ENCODE measurements at regions not wholly inside any gene's neighbourhood (a gene's known extent, or its start where the extent isn't known, plus 50 kb on each side); places are given as distances from the start of the nearest gene placed in this dataset.

GRCh38 chr1:63068626-63069025, 253.7 kb upstream of the FOXD3 start:
- TF ChIP-seq, protein P1, sequence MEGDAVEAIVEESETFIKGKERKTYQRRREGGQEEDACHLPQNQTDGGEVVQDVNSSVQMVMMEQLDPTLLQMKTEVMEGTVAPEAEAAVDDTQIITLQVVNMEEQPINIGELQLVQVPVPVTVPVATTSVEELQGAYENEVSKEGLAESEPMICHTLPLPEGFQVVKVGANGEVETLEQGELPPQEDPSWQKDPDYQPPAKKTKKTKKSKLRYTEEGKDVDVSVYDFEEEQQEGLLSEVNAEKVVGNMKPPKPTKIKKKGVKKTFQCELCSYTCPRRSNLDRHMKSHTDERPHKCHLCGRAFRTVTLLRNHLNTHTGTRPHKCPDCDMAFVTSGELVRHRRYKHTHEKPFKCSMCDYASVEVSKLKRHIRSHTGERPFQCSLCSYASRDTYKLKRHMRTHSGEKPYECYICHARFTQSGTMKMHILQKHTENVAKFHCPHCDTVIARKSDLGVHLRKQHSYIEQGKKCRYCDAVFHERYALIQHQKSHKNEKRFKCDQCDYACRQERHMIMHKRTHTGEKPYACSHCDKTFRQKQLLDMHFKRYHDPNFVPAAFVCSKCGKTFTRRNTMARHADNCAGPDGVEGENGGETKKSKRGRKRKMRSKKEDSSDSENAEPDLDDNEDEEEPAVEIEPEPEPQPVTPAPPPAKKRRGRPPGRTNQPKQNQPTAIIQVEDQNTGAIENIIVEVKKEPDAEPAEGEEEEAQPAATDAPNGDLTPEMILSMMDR (conservative IDR thresholded peaks at IDR 0.05; ENCODE audit: low read depth, low read length), result no peak
- no peak for DNase-seq (ENCODE audit: low read depth)
- H3K4me3 ChIP-seq (ENCODE audit: low read length), result no peak overlapping the region

GRCh38 chr1:63069214-63069613, 253.2 kb upstream of the FOXD3 start:
- DNase-seq (ENCODE audit: low read depth), result no peak
- TF ChIP-seq, protein P1 (conservative IDR thresholded peaks at IDR 0.05; ENCODE audit: low read depth, low read length), result no peak
- no peak overlapping the region for H3K4me3 ChIP-seq (ENCODE audit: low read length)

- peak overlapping the region; percentile 44 for H3K4me3 ChIP-seq (ENCODE audit: low read length)
- no peak for DNase-seq (ENCODE audit: low read depth)
- TF ChIP-seq, protein P1 (conservative IDR thresholded peaks at IDR 0.05; ENCODE audit: low read depth, low read length), result peak; percentile 51
These were observed 248.8 kb upstream of the FOXD3 start for GRCh38 chr1:63073309-63074306.

GRCh38 chr1:63074321-63074720, 248.0 kb upstream of the FOXD3 start:
- TF ChIP-seq, protein P1 (conservative IDR thresholded peaks at IDR 0.05; ENCODE audit: low read depth, low read length), result no peak
- H3K4me3 ChIP-seq (ENCODE audit: low read length), result peak overlapping the region; percentile 44
- DNase-seq (ENCODE audit: low read depth), result no peak

GRCh38 chr1:63082766-63083165, 239.6 kb upstream of the FOXD3 start:
- no peak overlapping the region for H3K4me3 ChIP-seq (ENCODE audit: low read length)
- TF ChIP-seq, protein P1 (conservative IDR thresholded peaks at IDR 0.05; ENCODE audit: low read depth, low read length), result no peak
- DNase-seq (ENCODE audit: low read depth), result no peak

DNA sequence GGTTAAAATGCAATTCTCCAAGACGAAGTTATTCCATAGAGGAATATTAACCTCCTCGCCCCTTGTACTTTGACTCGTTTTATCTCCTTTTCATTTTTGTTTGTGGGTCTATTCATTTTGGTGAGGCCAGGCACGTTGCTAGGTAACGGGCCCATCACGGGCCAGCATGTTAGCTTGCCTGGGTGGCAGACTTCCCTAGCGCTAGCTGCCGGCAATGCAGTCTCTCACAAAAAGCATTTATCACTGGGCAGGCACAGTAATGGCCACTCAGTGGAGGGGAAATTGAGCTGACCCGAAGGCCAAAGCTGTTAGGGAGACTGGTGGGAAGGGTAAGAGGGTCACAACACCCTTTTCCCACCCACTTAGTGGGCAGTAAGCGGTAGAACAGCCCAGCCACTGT, 234.4 kb upstream of the FOXD3 start:
- no peak for DNase-seq (ENCODE audit: low read depth)
- TF ChIP-seq, protein P1 (conservative IDR thresholded peaks at IDR 0.05; ENCODE audit: low read depth, low read length), result peak; percentile 6

DNA sequence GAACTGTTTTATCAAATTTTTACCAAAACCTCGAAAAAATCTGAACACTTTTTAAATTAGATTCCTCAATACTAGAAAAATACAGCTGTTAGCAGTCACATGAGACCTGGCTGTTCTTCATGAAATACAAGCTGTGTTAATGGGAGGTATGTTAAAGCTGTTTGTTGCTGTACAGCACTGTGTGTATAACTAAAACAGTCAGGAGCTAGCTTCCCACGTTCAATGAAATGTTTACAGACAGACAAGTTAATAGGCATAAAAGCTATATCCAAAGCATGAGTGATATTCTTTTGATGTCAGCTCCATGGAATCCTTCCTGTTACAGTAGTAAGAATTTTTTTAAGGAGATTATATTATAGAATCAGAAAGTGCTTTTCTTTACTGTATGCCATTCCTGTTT, 223.2 kb upstream of the FOXD3 start:
- DNase-seq (ENCODE audit: low read depth), result no peak
- TF ChIP-seq, protein P1 (conservative IDR thresholded peaks at IDR 0.05; ENCODE audit: low read depth, low read length), result no peak

More for the DNA sequence above, 234.4 kb upstream of the FOXD3 start:
- H3K4me3 ChIP-seq (ENCODE audit: low read length), result no peak overlapping the region

More for the DNA sequence above, 223.2 kb upstream of the FOXD3 start:
- no peak overlapping the region for H3K4me3 ChIP-seq (ENCODE audit: low read length)
